MM.1S (cell line): ENCODE measurements at regions not wholly inside any gene's neighbourhood (a gene's known extent, or its start where the extent isn't known, plus 50 kb on each side); places are given as distances from the start of the nearest gene placed in this dataset.

ENCODE experiments used
- EZH2phosphoT487 ChIP-seq: fragments of 300-600 bp; sonication (generic); IDR thresholded peaks from 2 replicates; pipeline ENCODE4 v1.6.1; 2018; ENCODE audit warnings: antibody characterized with exemption, low read length
- TF ChIP-seq, protein P1 (sequence below): fragments of 300-600 bp; sonication (generic); IDR thresholded peaks from 2 replicates; pipeline ENCODE4 v1.5.1; 2016; ENCODE audit warnings: antibody characterized with exemption, low read length, mixed read lengths

DNA sequence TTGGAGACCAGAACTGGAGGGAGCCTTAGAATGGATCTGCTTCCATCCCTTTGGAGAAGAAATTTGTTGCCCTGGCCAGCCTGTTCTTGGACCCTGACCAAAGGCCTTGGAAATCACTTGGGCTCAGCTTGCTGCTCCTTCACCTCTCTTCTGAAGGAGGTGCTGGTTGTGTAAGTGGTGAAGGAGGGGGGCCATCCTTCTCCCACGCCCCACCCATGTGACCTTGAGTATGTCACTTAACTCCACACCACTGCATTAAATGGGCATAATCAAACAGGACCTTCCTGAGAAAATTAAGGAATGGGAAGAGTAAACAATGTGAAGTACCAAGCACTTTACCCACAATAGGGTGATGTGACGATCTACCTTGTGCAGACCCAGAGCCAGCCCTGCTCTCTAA is 68.3 kb upstream of the GJB5 start:
- TF ChIP-seq, protein P1, sequence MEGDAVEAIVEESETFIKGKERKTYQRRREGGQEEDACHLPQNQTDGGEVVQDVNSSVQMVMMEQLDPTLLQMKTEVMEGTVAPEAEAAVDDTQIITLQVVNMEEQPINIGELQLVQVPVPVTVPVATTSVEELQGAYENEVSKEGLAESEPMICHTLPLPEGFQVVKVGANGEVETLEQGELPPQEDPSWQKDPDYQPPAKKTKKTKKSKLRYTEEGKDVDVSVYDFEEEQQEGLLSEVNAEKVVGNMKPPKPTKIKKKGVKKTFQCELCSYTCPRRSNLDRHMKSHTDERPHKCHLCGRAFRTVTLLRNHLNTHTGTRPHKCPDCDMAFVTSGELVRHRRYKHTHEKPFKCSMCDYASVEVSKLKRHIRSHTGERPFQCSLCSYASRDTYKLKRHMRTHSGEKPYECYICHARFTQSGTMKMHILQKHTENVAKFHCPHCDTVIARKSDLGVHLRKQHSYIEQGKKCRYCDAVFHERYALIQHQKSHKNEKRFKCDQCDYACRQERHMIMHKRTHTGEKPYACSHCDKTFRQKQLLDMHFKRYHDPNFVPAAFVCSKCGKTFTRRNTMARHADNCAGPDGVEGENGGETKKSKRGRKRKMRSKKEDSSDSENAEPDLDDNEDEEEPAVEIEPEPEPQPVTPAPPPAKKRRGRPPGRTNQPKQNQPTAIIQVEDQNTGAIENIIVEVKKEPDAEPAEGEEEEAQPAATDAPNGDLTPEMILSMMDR, result no peak
- TF ChIP-seq EZH2phosphoT487, result no peak
